ENCODE measurements at regions not wholly inside any gene's neighbourhood (a gene's known extent, or its start where the extent isn't known, plus 50 kb on each side); places are given as distances from the start of the nearest gene placed in this dataset.

- no peak for TF ChIP-seq EZH2 (IDR thresholded peaks at IDR 0.05; ENCODE audit: low read depth, unreplicated experiment)
- TF ChIP-seq CTCF (conservative IDR thresholded peaks at IDR 0.05; ENCODE audit: low read depth in 2 of 2) = no peak
These were observed 229.9 kb downstream of the PIK3R1 start for GRCh38 chr5:68445257-68446069.

Data from GM23338 (cell line).